ENCODE measurements at regions not wholly inside any gene's neighbourhood (a gene's known extent, or its start where the extent isn't known, plus 50 kb on each side); places are given as distances from the start of the nearest gene placed in this dataset.
"Not testable (repeated sequence)": the region's sequence is repeated elsewhere in the genome, so short reads cannot be mapped to it uniquely, and the experiment has no call there.

- Histone ChIP-seq H3K4me3 (replicated peaks; ENCODE audit: insufficient read depth, low read length) (no peak overlapping the region), H3K27me3 (ENCODE audit: insufficient read depth, poor library complexity, severe bottlenecking) (no peaks in the 10 kb centered on the region), H3K27ac (replicated peaks) (no peak overlapping the region)
- TF ChIP-seq SPI1 (IDR thresholded peaks at IDR 0.05; ENCODE audit: borderline replicate concordance, low read depth) = no peak
- TF ChIP-seq REST (IDR thresholded peaks at IDR 0.05; ENCODE audit: insufficient replicate concordance, low read depth) = no peak
- no peak for TF ChIP-seq GABPA (IDR thresholded peaks at IDR 0.05; ENCODE audit: low read depth)
- no peak for TF ChIP-seq POLR2AphosphoS5 (IDR thresholded peaks at IDR 0.05; ENCODE audit: low read depth)
- no peak for TF ChIP-seq CTCF (IDR thresholded peaks at IDR 0.05; ENCODE audit: insufficient read depth, low read length)
- DNase-seq (ENCODE audit: low read depth in 1 of 2, low spot score in 1 of 2) = no peak
Observed at GRCh38 chr3:13187593-13187992, 114.4 kb upstream of the IQSEC1 start.

- Histone ChIP-seq H3K4me3 (replicated peaks; ENCODE audit: insufficient read depth, low read length) (no peak overlapping the region), H3K27ac (replicated peaks) (no peak overlapping the region), H3K27me3 (ENCODE audit: insufficient read depth, poor library complexity, severe bottlenecking) (no peaks in the 10 kb centered on the region)
- TF ChIP-seq SPI1 (IDR thresholded peaks at IDR 0.05; ENCODE audit: borderline replicate concordance, low read depth) (no peak), GABPA (IDR thresholded peaks at IDR 0.05; ENCODE audit: low read depth) (no peak), REST (IDR thresholded peaks at IDR 0.05; ENCODE audit: insufficient replicate concordance, low read depth) (no peak)
- DNase-seq (ENCODE audit: low read depth in 1 of 2, low spot score in 1 of 2) = no peak
Observed at GRCh38 chr3:13186435-13186815, 113.2 kb upstream of the IQSEC1 start.

GRCh38 chr3:13185737-13186434, 112.7 kb upstream of the IQSEC1 start:
- TF ChIP-seq GABPA (IDR thresholded peaks at IDR 0.05; ENCODE audit: low read depth) (no peak), CTCF (IDR thresholded peaks at IDR 0.05; ENCODE audit: insufficient read depth, low read length) (no peak), SPI1 (IDR thresholded peaks at IDR 0.05; ENCODE audit: borderline replicate concordance, low read depth) (no peak), POLR2AphosphoS5 (IDR thresholded peaks at IDR 0.05; ENCODE audit: low read depth) (no peak), REST (IDR thresholded peaks at IDR 0.05; ENCODE audit: insufficient replicate concordance, low read depth) (no peak)
- DNase-seq (ENCODE audit: low read depth in 1 of 2, low spot score in 1 of 2) = no peak
- Histone ChIP-seq H3K27ac (replicated peaks) (no peak overlapping the region), H3K4me3 (replicated peaks; ENCODE audit: insufficient read depth, low read length) (no peak overlapping the region), H3K27me3 (ENCODE audit: insufficient read depth, poor library complexity, severe bottlenecking) (no peaks in the 10 kb centered on the region)

GRCh38 chr3:13179582-13180210, 106.5 kb upstream of the IQSEC1 start:
- not testable (repeated sequence) for DNase-seq (ENCODE audit: low read depth in 1 of 2, low spot score in 1 of 2)

More at GRCh38 chr3:13179582-13180210, 106.5 kb upstream of the IQSEC1 start:
- H3K4me3 ChIP-seq (replicated peaks; ENCODE audit: insufficient read depth, low read length); H3K27ac ChIP-seq (replicated peaks); H3K27me3 ChIP-seq (ENCODE audit: insufficient read depth, poor library complexity, severe bottlenecking): not testable (repeated sequence)

All from HL-60 (cell line).